OCI-LY7 (cell line): ENCODE measurements at regions not wholly inside any gene's neighbourhood (a gene's known extent, or its start where the extent isn't known, plus 50 kb on each side); places are given as distances from the start of the nearest gene placed in this dataset.

Source experiments
- BruUV-seq: library from RNA; stranded (reverse); fragments of 400-500 nt; replicated peaks from 2 replicates; lab custom pipeline; 2021; lab: Mats Ljungman, UMichigan
- CTCF ChIA-PET: fragments of 300-600 bp; sonication (Branson Sonifier 250); formaldehyde crosslinking; loops from one replicate; lab custom pipeline; 2022; ENCODE audit warnings: antibody characterized with exemption; ENCODE audit not compliant: unreplicated experiment; lab: Charles Lee
- POLR2A ChIA-PET: fragments of 300-600 bp; sonication (Branson Sonifier 250); formaldehyde crosslinking; loops from one replicate; lab custom pipeline; 2022; ENCODE audit warnings: antibody characterized with exemption; lab: Charles Lee
- DNase-seq: peaks from one replicate; pipeline ENCODE4 v3.0.0-alpha.2; 2015; ENCODE audit warnings: low spot score
- H2AFZ ChIP-seq: fragments of 200-600 bp; sonication (generic), shearing (Covaris generic); 2 replicates; pipeline ENCODE4 v1.6.1; 2014; ENCODE audit warnings: mild to moderate bottlenecking, antibody characterized with exemption, low read length, moderate library complexity
- H3K27ac ChIP-seq: fragments of 200-600 bp; sonication (generic); 2 replicates; pipeline ENCODE4 v1.5.1; 2014; ENCODE audit warnings: mixed run types, low read depth, mild to moderate bottlenecking, moderate library complexity, low read length, inconsistent platforms; ENCODE audit not compliant: poor library complexity, severe bottlenecking
- H3K36me3 ChIP-seq: fragments of 200-600 bp; sonication (generic); 2 replicates; pipeline ENCODE4 v1.6.1; 2014; ENCODE audit warnings: mild to moderate bottlenecking, antibody characterized with exemption, low read length, moderate library complexity, mixed read lengths; ENCODE audit not compliant: insufficient read depth
- H3K4me1 ChIP-seq: fragments of 200-600 bp; sonication (generic); 2 replicates; pipeline ENCODE4 v1.5.1; 2014; ENCODE audit warnings: mild to moderate bottlenecking, low read length; ENCODE audit not compliant: insufficient read depth, poor library complexity, severe bottlenecking
- H3K4me2 ChIP-seq: fragments of 200-600 bp; sonication (generic); 2 replicates; pipeline ENCODE4 v1.6.1; 2014; ENCODE audit warnings: mild to moderate bottlenecking, low read length
- H3K4me3 ChIP-seq: fragments of 200-600 bp; sonication (generic); 2 replicates; pipeline ENCODE4 v1.5.1; 2014; ENCODE audit warnings: mild to moderate bottlenecking, low read depth, low read length; ENCODE audit not compliant: poor library complexity, severe bottlenecking
- H3K79me2 ChIP-seq: fragments of 200-600 bp; sonication (generic); 2 replicates; pipeline ENCODE4 v1.6.1; 2016; ENCODE audit warnings: low read depth, mild to moderate bottlenecking, low read length, moderate library complexity, mixed read lengths; ENCODE audit not compliant: insufficient read depth
- H3K9me2 ChIP-seq: fragments of 200-600 bp; sonication (generic); 2 replicates; pipeline ENCODE4 v1.6.1; 2016; ENCODE audit warnings: mild to moderate bottlenecking, low read length, mixed read lengths; ENCODE audit not compliant: insufficient read depth
- H3K9me3 ChIP-seq: fragments of 200-600 bp; sonication (generic); 2 replicates; pipeline ENCODE4 v1.6.1; 2014; ENCODE audit warnings: mild to moderate bottlenecking, mixed run types, low read length, mixed read lengths
- H4K20me1 ChIP-seq: fragments of 200-600 bp; sonication (generic); 2 replicates; pipeline ENCODE4 v1.6.1; 2014; ENCODE audit warnings: mild to moderate bottlenecking, antibody characterized with exemption, low read length, moderate library complexity, mixed read lengths; ENCODE audit not compliant: insufficient read depth
- CTCF ChIP-seq: fragments of 200-600 bp; sonication (generic); conservative IDR thresholded peaks from 2 replicates; pipeline ENCODE4 v1.5.1; 2014; ENCODE audit warnings: mild to moderate bottlenecking, antibody characterized with exemption, low read length, moderate library complexity, mixed read lengths
- EZH2phosphoT487 ChIP-seq: fragments of 200-600 bp; sonication (generic); IDR thresholded peaks from 2 replicates; pipeline ENCODE4 v1.6.1; 2018; ENCODE audit warnings: low read depth, borderline replicate concordance, mild to moderate bottlenecking, mixed run types, antibody characterized with exemption, low read length, moderate library complexity, mixed read lengths
- intact Hi-C: fragments of 100-400 bp; cut with micrococcal nuclease; formaldehyde crosslinking; loops from one replicate; pipeline ENCODE4 v1.10.0; 2022; ENCODE audit not compliant: unreplicated experiment

- POLR2A ChIA-PET = interaction anchor here (0.7 kb wide), 1 partner anchor 173 kb away, joined by 3 read pairs; no protein-coding TSS in a partner anchor
- CTCF ChIA-PET = no interaction called here
- Histone ChIP-seq H3K4me1 (no peaks in the 10 kb centered on the region), H3K9me3 (no peaks in the 10 kb centered on the region), H3K27ac (no peak overlapping the region), H2AFZ (no peak overlapping the region), H3K79me2 (no peaks in the 10 kb centered on the region), H3K4me3 (no peak overlapping the region), H4K20me1 (no peaks in the 10 kb centered on the region), H3K4me2 (no peak overlapping the region), H3K36me3 (no peaks in the 10 kb centered on the region), H3K9me2 (no peaks in the 10 kb centered on the region)
- intact Hi-C loops = no loop called here
- no peak for DNase-seq
- TF ChIP-seq EZH2phosphoT487 = no peak
- TF ChIP-seq CTCF = no peak
- no TSS peak for BruUV-seq
These were observed 518.8 kb upstream of the LCORL start for GRCh38 chr4:18540349-18540748.

GRCh38 chr4:18538121-18538520 lies 516.6 kb upstream of the LCORL start:
- POLR2A ChIA-PET = interaction anchor here (1.2 kb wide), 1 partner anchor 20 kb away, joined by 4 read pairs; no protein-coding TSS in a partner anchor
- CTCF ChIA-PET = no interaction called here
- BruUV-seq = no TSS peak

More at GRCh38 chr4:18538121-18538520, 516.6 kb upstream of the LCORL start:
- Histone ChIP-seq H3K9me2 (no peaks in the 10 kb centered on the region), H3K79me2 (no peaks in the 10 kb centered on the region), H3K9me3 (no peaks in the 10 kb centered on the region), H3K27ac (no peak overlapping the region), H4K20me1 (no peaks in the 10 kb centered on the region), H3K4me2 (no peak overlapping the region), H3K4me3 (no peak overlapping the region), H2AFZ (no peak overlapping the region), H3K4me1 (no peaks in the 10 kb centered on the region), H3K36me3 (no peaks in the 10 kb centered on the region)
- intact Hi-C loops = no loop called here
- no peak for DNase-seq
- no peak for TF ChIP-seq EZH2phosphoT487
- TF ChIP-seq CTCF = no peak
